Prostate gland (tissue), 2 donors: ENCODE measurements at regions not wholly inside any gene's neighbourhood (a gene's known extent, or its start where the extent isn't known, plus 50 kb on each side); places are given as distances from the start of the nearest gene placed in this dataset.
"Not testable (repeated sequence)": the region's sequence is repeated elsewhere in the genome, so short reads cannot be mapped to it uniquely, and the experiment has no call there.

Source experiments
- CTCF ChIP-seq, 4 experiments: fragments of 200-600 bp in 2 of 4; fragments of 450-650 bp in 2 of 4; sonication (generic) in 2 of 4; IDR thresholded peaks; 1 replicate in 3 of 4; 2 replicates in 1 of 4; pipeline ENCODE4 v1.5.1; 2016 to 2019; ENCODE audit warnings: antibody characterized with exemption in 4 of 4, mild to moderate bottlenecking in 2 of 4, moderate library complexity in 2 of 4
- POLR2A ChIP-seq: fragments of 450-650 bp; IDR thresholded peaks from one replicate; pipeline ENCODE4 v1.6.1; 2016; ENCODE audit warnings: antibody characterized with exemption, mild to moderate bottlenecking
- POLR2AphosphoS5 ChIP-seq: sonication (generic); formaldehyde crosslinking; IDR thresholded peaks from one replicate; pipeline ENCODE4 v1.6.1; 2017; ENCODE audit warnings: antibody characterized with exemption

- not testable (repeated sequence) for TF ChIP-seq CTCF (IDR thresholded peaks at IDR 0.05); POLR2AphosphoS5; POLR2A
Measured at GRCh38 chr3:94377863-94378262, 315.0 kb downstream of the NSUN3 start.
